HEK293 (cell line): ENCODE measurements at regions not wholly inside any gene's neighbourhood (a gene's known extent, or its start where the extent isn't known, plus 50 kb on each side); places are given as distances from the start of the nearest gene placed in this dataset.

Source experiments
- GLI4 ChIP-seq: fragments of 450-650 bp; formaldehyde crosslinking; IDR thresholded peaks from 2 replicates; pipeline ENCODE4 v1.5.1; 2016; ENCODE audit warnings: missing biosample characterization, missing genetic modification characterization
- SETDB1 ChIP-seq: IDR thresholded peaks from one replicate; pipeline ENCODE4 v1.6.1; 2017; ENCODE audit warnings: mild to moderate bottlenecking, low read length, moderate library complexity, mixed read lengths; ENCODE audit not compliant: insufficient read length
- ZBTB11 ChIP-seq: fragments of 450-650 bp; formaldehyde crosslinking; conservative IDR thresholded peaks from 2 replicates; pipeline ENCODE4 v1.5.1; 2016; ENCODE audit warnings: low read depth, missing biosample characterization, missing genetic modification characterization
- ZNF169 ChIP-seq: fragments of 450-650 bp; formaldehyde crosslinking; IDR thresholded peaks from 2 replicates; pipeline ENCODE4 v1.5.1; 2016; ENCODE audit warnings: missing biosample characterization, missing genetic modification characterization
- ZNF23 ChIP-seq: fragments of 450-650 bp; formaldehyde crosslinking; IDR thresholded peaks from 2 replicates; pipeline ENCODE4 v1.5.1; 2016; ENCODE audit warnings: missing biosample characterization, missing genetic modification characterization, borderline replicate concordance
- ZNF302 ChIP-seq: fragments of 450-650 bp; formaldehyde crosslinking; IDR thresholded peaks from 2 replicates; pipeline ENCODE4 v1.5.1; 2016; ENCODE audit warnings: missing biosample characterization, missing genetic modification characterization, low read depth
- ZNF626 ChIP-seq: fragments of 450-650 bp; sonication (Bioruptor Pico); formaldehyde crosslinking; IDR thresholded peaks from 2 replicates; pipeline ENCODE4 v1.5.1; 2018; ENCODE audit warnings: missing biosample characterization, missing genetic modification characterization, inconsistent platforms
- ZNF776 ChIP-seq: fragments of 450-650 bp; formaldehyde crosslinking; IDR thresholded peaks from 2 replicates; pipeline ENCODE4 v1.5.0; 2017; ENCODE audit warnings: missing biosample characterization, missing genetic modification characterization, borderline replicate concordance
- TF ChIP-seq, protein P1 (sequence below): fragments of 450-650 bp; formaldehyde crosslinking; IDR thresholded peaks from 2 replicates; pipeline ENCODE4 v1.5.1; 2016; ENCODE audit warnings: missing biosample characterization, missing genetic modification characterization
- TF ChIP-seq, protein P2 (sequence below): fragments of 450-650 bp; formaldehyde crosslinking; IDR thresholded peaks from 2 replicates; pipeline ENCODE4 v1.5.1; 2016; ENCODE audit warnings: missing biosample characterization, missing genetic modification characterization
- TF ChIP-seq, protein P3 (sequence below): fragments of 450-650 bp; formaldehyde crosslinking; IDR thresholded peaks from 2 replicates; pipeline ENCODE4 v1.5.1; 2017; ENCODE audit warnings: missing biosample characterization, missing genetic modification characterization
- TF ChIP-seq, protein P4 (sequence below): sonication (generic); formaldehyde crosslinking; IDR thresholded peaks from 2 replicates; pipeline ENCODE4 v1.8.1; 2022; ENCODE audit warnings: mild to moderate bottlenecking, moderate library complexity, missing genetic modification reagents

GRCh38 chr4:138815811-138816210 is 199.8 kb upstream of the NOCT start:
- TF ChIP-seq, protein P1, sequence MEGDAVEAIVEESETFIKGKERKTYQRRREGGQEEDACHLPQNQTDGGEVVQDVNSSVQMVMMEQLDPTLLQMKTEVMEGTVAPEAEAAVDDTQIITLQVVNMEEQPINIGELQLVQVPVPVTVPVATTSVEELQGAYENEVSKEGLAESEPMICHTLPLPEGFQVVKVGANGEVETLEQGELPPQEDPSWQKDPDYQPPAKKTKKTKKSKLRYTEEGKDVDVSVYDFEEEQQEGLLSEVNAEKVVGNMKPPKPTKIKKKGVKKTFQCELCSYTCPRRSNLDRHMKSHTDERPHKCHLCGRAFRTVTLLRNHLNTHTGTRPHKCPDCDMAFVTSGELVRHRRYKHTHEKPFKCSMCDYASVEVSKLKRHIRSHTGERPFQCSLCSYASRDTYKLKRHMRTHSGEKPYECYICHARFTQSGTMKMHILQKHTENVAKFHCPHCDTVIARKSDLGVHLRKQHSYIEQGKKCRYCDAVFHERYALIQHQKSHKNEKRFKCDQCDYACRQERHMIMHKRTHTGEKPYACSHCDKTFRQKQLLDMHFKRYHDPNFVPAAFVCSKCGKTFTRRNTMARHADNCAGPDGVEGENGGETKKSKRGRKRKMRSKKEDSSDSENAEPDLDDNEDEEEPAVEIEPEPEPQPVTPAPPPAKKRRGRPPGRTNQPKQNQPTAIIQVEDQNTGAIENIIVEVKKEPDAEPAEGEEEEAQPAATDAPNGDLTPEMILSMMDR (tag by site-specific recombination): no peak
- no peak for TF ChIP-seq ZNF302 (tag by site-specific recombination)
- TF ChIP-seq, protein P2, sequence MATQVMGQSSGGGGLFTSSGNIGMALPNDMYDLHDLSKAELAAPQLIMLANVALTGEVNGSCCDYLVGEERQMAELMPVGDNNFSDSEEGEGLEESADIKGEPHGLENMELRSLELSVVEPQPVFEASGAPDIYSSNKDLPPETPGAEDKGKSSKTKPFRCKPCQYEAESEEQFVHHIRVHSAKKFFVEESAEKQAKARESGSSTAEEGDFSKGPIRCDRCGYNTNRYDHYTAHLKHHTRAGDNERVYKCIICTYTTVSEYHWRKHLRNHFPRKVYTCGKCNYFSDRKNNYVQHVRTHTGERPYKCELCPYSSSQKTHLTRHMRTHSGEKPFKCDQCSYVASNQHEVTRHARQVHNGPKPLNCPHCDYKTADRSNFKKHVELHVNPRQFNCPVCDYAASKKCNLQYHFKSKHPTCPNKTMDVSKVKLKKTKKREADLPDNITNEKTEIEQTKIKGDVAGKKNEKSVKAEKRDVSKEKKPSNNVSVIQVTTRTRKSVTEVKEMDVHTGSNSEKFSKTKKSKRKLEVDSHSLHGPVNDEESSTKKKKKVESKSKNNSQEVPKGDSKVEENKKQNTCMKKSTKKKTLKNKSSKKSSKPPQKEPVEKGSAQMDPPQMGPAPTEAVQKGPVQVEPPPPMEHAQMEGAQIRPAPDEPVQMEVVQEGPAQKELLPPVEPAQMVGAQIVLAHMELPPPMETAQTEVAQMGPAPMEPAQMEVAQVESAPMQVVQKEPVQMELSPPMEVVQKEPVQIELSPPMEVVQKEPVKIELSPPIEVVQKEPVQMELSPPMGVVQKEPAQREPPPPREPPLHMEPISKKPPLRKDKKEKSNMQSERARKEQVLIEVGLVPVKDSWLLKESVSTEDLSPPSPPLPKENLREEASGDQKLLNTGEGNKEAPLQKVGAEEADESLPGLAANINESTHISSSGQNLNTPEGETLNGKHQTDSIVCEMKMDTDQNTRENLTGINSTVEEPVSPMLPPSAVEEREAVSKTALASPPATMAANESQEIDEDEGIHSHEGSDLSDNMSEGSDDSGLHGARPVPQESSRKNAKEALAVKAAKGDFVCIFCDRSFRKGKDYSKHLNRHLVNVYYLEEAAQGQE (tag by site-specific recombination): no peak
- no peak for TF ChIP-seq ZBTB11 (tag by site-specific recombination)
- TF ChIP-seq ZNF776 (tag by site-specific recombination): no peak
- no peak for TF ChIP-seq ZNF23 (tag by site-specific recombination)
- TF ChIP-seq SETDB1: no peak
- TF ChIP-seq, protein P3, sequence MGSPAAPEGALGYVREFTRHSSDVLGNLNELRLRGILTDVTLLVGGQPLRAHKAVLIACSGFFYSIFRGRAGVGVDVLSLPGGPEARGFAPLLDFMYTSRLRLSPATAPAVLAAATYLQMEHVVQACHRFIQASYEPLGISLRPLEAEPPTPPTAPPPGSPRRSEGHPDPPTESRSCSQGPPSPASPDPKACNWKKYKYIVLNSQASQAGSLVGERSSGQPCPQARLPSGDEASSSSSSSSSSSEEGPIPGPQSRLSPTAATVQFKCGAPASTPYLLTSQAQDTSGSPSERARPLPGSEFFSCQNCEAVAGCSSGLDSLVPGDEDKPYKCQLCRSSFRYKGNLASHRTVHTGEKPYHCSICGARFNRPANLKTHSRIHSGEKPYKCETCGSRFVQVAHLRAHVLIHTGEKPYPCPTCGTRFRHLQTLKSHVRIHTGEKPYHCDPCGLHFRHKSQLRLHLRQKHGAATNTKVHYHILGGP (tag by site-specific recombination): no peak
- TF ChIP-seq ZNF169 (tag by site-specific recombination): no peak
- no peak for TF ChIP-seq ZNF626 (tag by site-specific recombination)
- TF ChIP-seq, protein P4, sequence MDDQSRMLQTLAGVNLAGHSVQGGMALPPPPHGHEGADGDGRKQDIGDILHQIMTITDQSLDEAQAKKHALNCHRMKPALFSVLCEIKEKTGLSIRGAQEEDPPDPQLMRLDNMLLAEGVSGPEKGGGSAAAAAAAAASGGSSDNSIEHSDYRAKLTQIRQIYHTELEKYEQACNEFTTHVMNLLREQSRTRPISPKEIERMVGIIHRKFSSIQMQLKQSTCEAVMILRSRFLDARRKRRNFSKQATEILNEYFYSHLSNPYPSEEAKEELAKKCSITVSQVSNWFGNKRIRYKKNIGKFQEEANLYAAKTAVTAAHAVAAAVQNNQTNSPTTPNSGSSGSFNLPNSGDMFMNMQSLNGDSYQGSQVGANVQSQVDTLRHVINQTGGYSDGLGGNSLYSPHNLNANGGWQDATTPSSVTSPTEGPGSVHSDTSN: no peak
- TF ChIP-seq GLI4: no peak
